OCI-LY1 (cell line): ENCODE measurements at regions not wholly inside any gene's neighbourhood (a gene's known extent, or its start where the extent isn't known, plus 50 kb on each side); places are given as distances from the start of the nearest gene placed in this dataset.

ENCODE experiments used
- H2AFZ ChIP-seq: fragments of 200-600 bp; sonication (generic), shearing (Covaris generic); 2 replicates; pipeline ENCODE4 v1.6.0; 2014; ENCODE audit warnings: antibody characterized with exemption, mild to moderate bottlenecking, low read length
- H3F3A ChIP-seq: fragments of 200-600 bp; sonication (generic), shearing (Covaris generic); 2 replicates; pipeline ENCODE4 v1.6.0; 2014; ENCODE audit warnings: mild to moderate bottlenecking, antibody characterized with exemption, low read length, moderate library complexity; ENCODE audit not compliant: insufficient read depth
- H3K27ac ChIP-seq: fragments of 200-600 bp; sonication (generic); 2 replicates; pipeline ENCODE4 v1.5.1; 2014; ENCODE audit warnings: low read length, mixed run types, mild to moderate bottlenecking, low read depth; ENCODE audit not compliant: poor library complexity, severe bottlenecking
- H3K27me3 ChIP-seq: fragments of 200-600 bp; sonication (generic); 2 replicates; pipeline ENCODE4 v1.6.0; 2014; ENCODE audit warnings: antibody characterized with exemption, mild to moderate bottlenecking, low read length, moderate library complexity; ENCODE audit not compliant: insufficient read depth
- H3K36me3 ChIP-seq: fragments of 200-600 bp; sonication (generic); 2 replicates; pipeline ENCODE4 v1.6.1; 2014; ENCODE audit warnings: mild to moderate bottlenecking, antibody characterized with exemption, low read length, moderate library complexity, mixed read lengths; ENCODE audit not compliant: insufficient read depth
- H3K4me1 ChIP-seq: fragments of 200-600 bp; sonication (generic); 2 replicates; pipeline ENCODE4 v1.5.1; 2014; ENCODE audit warnings: mild to moderate bottlenecking, low read length, moderate library complexity; ENCODE audit not compliant: insufficient read depth, severe bottlenecking
- H3K4me2 ChIP-seq: fragments of 200-600 bp; sonication (generic), shearing (Covaris generic); 2 replicates; pipeline ENCODE4 v1.6.1; 2014; ENCODE audit warnings: low read length
- H3K4me3 ChIP-seq: fragments of 200-600 bp; sonication (generic); 2 replicates; pipeline ENCODE4 v1.5.1; 2014; ENCODE audit warnings: low read length, low read depth, mild to moderate bottlenecking, mixed read lengths; ENCODE audit not compliant: poor library complexity, severe bottlenecking
- H3K79me2 ChIP-seq: fragments of 200-600 bp; shearing (Covaris generic); 2 replicates; pipeline ENCODE4 v1.6.1; 2016; ENCODE audit warnings: mixed run types, low read length, mixed read lengths; ENCODE audit not compliant: insufficient read depth
- H3K9ac ChIP-seq: fragments of 200-600 bp; sonication (generic), shearing (Covaris generic); 2 replicates; pipeline ENCODE4 v1.6.1; 2014; ENCODE audit warnings: mild to moderate bottlenecking, low read length, mixed read lengths
- H3K9me2 ChIP-seq: fragments of 200-600 bp; sonication (generic), shearing (Covaris generic); 2 replicates; pipeline ENCODE4 v1.6.1; 2014; ENCODE audit warnings: low read depth, mild to moderate bottlenecking, low read length, mixed read lengths
- H3K9me3 ChIP-seq: fragments of 200-600 bp; shearing (Covaris generic); 2 replicates; pipeline ENCODE4 v1.6.1; 2014; ENCODE audit warnings: low read length, mixed read lengths
- H4K20me1 ChIP-seq: fragments of 200-600 bp; sonication (generic), shearing (Covaris generic); 2 replicates; pipeline ENCODE4 v1.6.0; 2016; ENCODE audit warnings: mild to moderate bottlenecking, low read length; ENCODE audit not compliant: insufficient read depth
- CTCF ChIP-seq: fragments of 200-600 bp; sonication (generic), shearing (Covaris generic); IDR thresholded peaks from 2 replicates; pipeline ENCODE4 v1.5.1; 2017; ENCODE audit warnings: mild to moderate bottlenecking, antibody characterized with exemption, low read length, moderate library complexity, mixed read lengths
- EZH2 ChIP-seq: fragments of 200-600 bp; sonication (generic), shearing (Covaris generic); IDR thresholded peaks from 2 replicates; pipeline ENCODE4 v1.8.0; 2017; ENCODE audit warnings: borderline replicate concordance, mixed run types, mild to moderate bottlenecking, antibody characterized with exemption, low read length, moderate library complexity, mixed read lengths

GRCh38 chr6:91600561-91600960 is 1013.7 kb upstream of the MAP3K7 start:
- TF ChIP-seq EZH2 (no peak), CTCF (no peak)
- H4K20me1 ChIP-seq, result no peaks in the 10 kb centered on the region
- no peaks in the 10 kb centered on the region for H3F3A ChIP-seq
- no peak overlapping the region for H3K9ac ChIP-seq
- no peaks in the 10 kb centered on the region for H3K4me1 ChIP-seq
- no peak overlapping the region for H3K4me2 ChIP-seq
- no peak overlapping the region for H2AFZ ChIP-seq
- no peaks in the 10 kb centered on the region for H3K27me3 ChIP-seq
- no peaks in the 10 kb centered on the region for H3K9me2 ChIP-seq
- no peak overlapping the region for H3K27ac ChIP-seq
- H3K36me3 ChIP-seq, result no peaks in the 10 kb centered on the region
- H3K9me3 ChIP-seq, result no peaks in the 10 kb centered on the region
- H3K4me3 ChIP-seq, result no peak overlapping the region
- H3K79me2 ChIP-seq, result no peaks in the 10 kb centered on the region

GRCh38 chr6:91590191-91590590 is 1003.3 kb upstream of the MAP3K7 start:
- H3K9me3 ChIP-seq, result no peaks in the 10 kb centered on the region
- no peaks in the 10 kb centered on the region for H3K79me2 ChIP-seq
- no peak overlapping the region for H3K4me2 ChIP-seq
- H2AFZ ChIP-seq, result no peak overlapping the region
- no peak overlapping the region for H3K9ac ChIP-seq
- H3K4me3 ChIP-seq, result no peak overlapping the region
- no peaks in the 10 kb centered on the region for H4K20me1 ChIP-seq
- no peaks in the 10 kb centered on the region for H3F3A ChIP-seq
- H3K4me1 ChIP-seq, result no peaks in the 10 kb centered on the region
- H3K9me2 ChIP-seq, result no peaks in the 10 kb centered on the region
- no peak overlapping the region for H3K27ac ChIP-seq
- no peak for TF ChIP-seq EZH2
- no peak for TF ChIP-seq CTCF
- no peaks in the 10 kb centered on the region for H3K36me3 ChIP-seq
- H3K27me3 ChIP-seq, result no peaks in the 10 kb centered on the region

- no peaks in the 10 kb centered on the region for H3K27me3 ChIP-seq
- no peak overlapping the region for H3K9ac ChIP-seq
- H3K4me2 ChIP-seq, result no peak overlapping the region
- H3K27ac ChIP-seq, result no peak overlapping the region
- no peak for TF ChIP-seq CTCF
- TF ChIP-seq EZH2, result no peak
- H3F3A ChIP-seq, result no peaks in the 10 kb centered on the region
- H2AFZ ChIP-seq, result no peak overlapping the region
- no peaks in the 10 kb centered on the region for H3K36me3 ChIP-seq
- H3K4me3 ChIP-seq, result no peak overlapping the region
- H3K9me3 ChIP-seq, result no peaks in the 10 kb centered on the region
- no peaks in the 10 kb centered on the region for H3K9me2 ChIP-seq
- H4K20me1 ChIP-seq, result no peaks in the 10 kb centered on the region
- H3K79me2 ChIP-seq, result no peaks in the 10 kb centered on the region
- H3K4me1 ChIP-seq, result no peaks in the 10 kb centered on the region
Measured at GRCh38 chr6:91580635-91581034, 993.8 kb upstream of the MAP3K7 start.
